Retinal pigment epithelial cell (primary cell): ENCODE measurements at regions not wholly inside any gene's neighbourhood (a gene's known extent, or its start where the extent isn't known, plus 50 kb on each side); places are given as distances from the start of the nearest gene placed in this dataset.

Experiments
- DNase-seq: peaks from one replicate; pipeline ENCODE4 v3.0.0-alpha.2; 2010; ENCODE audit warnings: low read depth
- H3K4me3 ChIP-seq: 2 replicates; pipeline ENCODE4 v1.5.1; 2011; ENCODE audit warnings: mild to moderate bottlenecking, low read length, control low read depth, moderate library complexity
- CTCF ChIP-seq: conservative IDR thresholded peaks from 2 replicates; pipeline ENCODE4 v1.5.1; 2011; ENCODE audit warnings: low read depth, low read length, control low read depth, inconsistent platforms

GRCh38 chr12:5236022-5236640, 192.5 kb downstream of the KCNA5 start:
- no peak for DNase-seq
- no peak for TF ChIP-seq CTCF
- no peak overlapping the region for H3K4me3 ChIP-seq

- no peak for DNase-seq
- H3K4me3 ChIP-seq = no peak overlapping the region
- TF ChIP-seq CTCF = no peak
Observed at GRCh38 chr12:5242440-5242839, 189.5 kb upstream of the NTF3 start.

GRCh38 chr12:5243014-5243413, 188.9 kb upstream of the NTF3 start:
- TF ChIP-seq CTCF = no peak
- no peak overlapping the region for H3K4me3 ChIP-seq
- no peak for DNase-seq

GRCh38 chr12:5244513-5244972, 187.4 kb upstream of the NTF3 start:
- H3K4me3 ChIP-seq = no peak overlapping the region
- DNase-seq = no peak
- no peak for TF ChIP-seq CTCF

GRCh38 chr12:5246196-5246595, 185.7 kb upstream of the NTF3 start:
- DNase-seq = no peak
- no peak overlapping the region for H3K4me3 ChIP-seq
- TF ChIP-seq CTCF = no peak

GRCh38 chr12:5247144-5247543, 184.8 kb upstream of the NTF3 start:
- no peak overlapping the region for H3K4me3 ChIP-seq
- TF ChIP-seq CTCF = no peak
- no peak for DNase-seq

GRCh38 chr12:5248230-5248629, 183.7 kb upstream of the NTF3 start:
- DNase-seq = no peak
- no peak overlapping the region for H3K4me3 ChIP-seq
- no peak for TF ChIP-seq CTCF
